ENCODE measurements at regions not wholly inside any gene's neighbourhood (a gene's known extent, or its start where the extent isn't known, plus 50 kb on each side); places are given as distances from the start of the nearest gene placed in this dataset.

DNA sequence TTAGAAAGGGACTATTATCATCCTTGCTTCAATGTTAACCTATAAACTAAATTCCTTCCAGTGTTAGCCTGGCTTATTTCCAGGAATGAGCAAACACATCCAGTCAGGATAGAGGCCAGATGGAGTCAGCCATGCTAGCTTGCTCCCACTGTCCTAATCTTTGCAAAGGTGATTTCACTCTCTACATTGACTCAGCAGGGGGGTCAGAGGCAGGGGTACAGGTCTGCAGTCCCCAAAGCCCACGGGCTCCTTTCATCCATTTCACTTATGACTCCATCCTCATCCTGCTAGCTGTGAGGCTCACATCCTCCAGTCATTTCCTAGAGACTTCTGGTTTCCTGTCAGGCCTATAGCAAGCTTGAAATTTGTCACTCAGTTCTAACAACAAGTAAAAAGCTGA lies 63.4 kb upstream of the CEACAM8 start (continued):
- TF ChIP-seq, protein P1, sequence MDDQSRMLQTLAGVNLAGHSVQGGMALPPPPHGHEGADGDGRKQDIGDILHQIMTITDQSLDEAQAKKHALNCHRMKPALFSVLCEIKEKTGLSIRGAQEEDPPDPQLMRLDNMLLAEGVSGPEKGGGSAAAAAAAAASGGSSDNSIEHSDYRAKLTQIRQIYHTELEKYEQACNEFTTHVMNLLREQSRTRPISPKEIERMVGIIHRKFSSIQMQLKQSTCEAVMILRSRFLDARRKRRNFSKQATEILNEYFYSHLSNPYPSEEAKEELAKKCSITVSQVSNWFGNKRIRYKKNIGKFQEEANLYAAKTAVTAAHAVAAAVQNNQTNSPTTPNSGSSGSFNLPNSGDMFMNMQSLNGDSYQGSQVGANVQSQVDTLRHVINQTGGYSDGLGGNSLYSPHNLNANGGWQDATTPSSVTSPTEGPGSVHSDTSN (IDR thresholded peaks at IDR 0.05) = no peak

DNA sequence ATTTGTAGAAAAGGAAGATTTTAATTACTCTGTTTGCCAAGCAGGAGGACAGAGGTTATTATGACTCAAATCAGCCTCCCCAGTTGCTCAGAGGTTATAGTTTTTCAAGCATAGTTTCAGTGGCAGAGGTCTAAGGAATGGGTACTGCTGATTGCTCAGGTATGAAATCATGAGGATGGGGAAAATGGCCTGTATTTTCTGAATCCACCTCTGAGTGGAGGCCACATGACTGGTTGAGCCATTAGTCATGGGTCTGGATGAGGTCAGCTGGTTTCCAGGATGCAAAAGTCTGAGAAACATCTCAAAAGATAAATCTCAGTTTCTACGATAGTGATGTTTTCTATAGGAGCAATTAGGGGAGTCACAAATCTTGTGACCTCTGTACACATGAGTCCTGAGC lies 62.8 kb upstream of the CEACAM8 start:
- no peaks in the 10 kb centered on the region for H3K36me3 ChIP-seq (replicated peaks in 1 of 2; ENCODE audit: control insufficient read depth in 1 of 2, insufficient read depth in 2 of 2, low read length in 1 of 2)
- H4K20me1 ChIP-seq (ENCODE audit: insufficient read depth) = no peaks in the 10 kb centered on the region
- no peak overlapping the region for H3K4me3 ChIP-seq (ENCODE audit: low read depth in 2 of 2, low read length in 1 of 2)
- peaks cover 9% of the 10 kb centered on the region; the same call in 1 of the 2 replicates for H3K27me3 ChIP-seq (ENCODE audit: insufficient read depth)
- no peaks in the 10 kb centered on the region for H3K4me1 ChIP-seq (ENCODE audit: control insufficient read depth in 1 of 2, insufficient read depth in 2 of 2, low read depth in 1 of 2, low read length in 1 of 2)
- no peak overlapping the region for H3K4me2 ChIP-seq
- 43% methylated on average over 1 of the region's 1 CpG for WGBS (ENCODE audit: low lambda C conversion rate)
- no peak overlapping the region for H3K9ac ChIP-seq
- H3K27ac ChIP-seq (ENCODE audit: low read depth in 2 of 2, low read length in 1 of 2) = no peak overlapping the region
- CTCF ChIA-PET = no interaction called here
- no peaks in the 10 kb centered on the region for H3K9me3 ChIP-seq
- no peaks in the 10 kb centered on the region for H3K9me2 ChIP-seq
- no peaks in the 10 kb centered on the region for H3F3A ChIP-seq (replicated peaks; ENCODE audit: insufficient read depth)
- H3K79me2 ChIP-seq (ENCODE audit: insufficient read depth) = no peaks in the 10 kb centered on the region
- POLR2A ChIA-PET = no interaction called here
- no peak for DNase-seq
- TF ChIP-seq RCOR1 (IDR thresholded peaks at IDR 0.05; ENCODE audit: low read length) (no peak), MXI1 (IDR thresholded peaks at IDR 0.05; ENCODE audit: low read depth, low read length) (no peak), JUND (IDR thresholded peaks at IDR 0.05) (no peak), EZH2phosphoT487 (IDR thresholded peaks at IDR 0.05; ENCODE audit: borderline replicate concordance, low read depth) (no peak)
- TF ChIP-seq, protein P2, sequence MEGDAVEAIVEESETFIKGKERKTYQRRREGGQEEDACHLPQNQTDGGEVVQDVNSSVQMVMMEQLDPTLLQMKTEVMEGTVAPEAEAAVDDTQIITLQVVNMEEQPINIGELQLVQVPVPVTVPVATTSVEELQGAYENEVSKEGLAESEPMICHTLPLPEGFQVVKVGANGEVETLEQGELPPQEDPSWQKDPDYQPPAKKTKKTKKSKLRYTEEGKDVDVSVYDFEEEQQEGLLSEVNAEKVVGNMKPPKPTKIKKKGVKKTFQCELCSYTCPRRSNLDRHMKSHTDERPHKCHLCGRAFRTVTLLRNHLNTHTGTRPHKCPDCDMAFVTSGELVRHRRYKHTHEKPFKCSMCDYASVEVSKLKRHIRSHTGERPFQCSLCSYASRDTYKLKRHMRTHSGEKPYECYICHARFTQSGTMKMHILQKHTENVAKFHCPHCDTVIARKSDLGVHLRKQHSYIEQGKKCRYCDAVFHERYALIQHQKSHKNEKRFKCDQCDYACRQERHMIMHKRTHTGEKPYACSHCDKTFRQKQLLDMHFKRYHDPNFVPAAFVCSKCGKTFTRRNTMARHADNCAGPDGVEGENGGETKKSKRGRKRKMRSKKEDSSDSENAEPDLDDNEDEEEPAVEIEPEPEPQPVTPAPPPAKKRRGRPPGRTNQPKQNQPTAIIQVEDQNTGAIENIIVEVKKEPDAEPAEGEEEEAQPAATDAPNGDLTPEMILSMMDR (IDR thresholded peaks at IDR 0.05) = no peak
- TF ChIP-seq, protein P3, sequence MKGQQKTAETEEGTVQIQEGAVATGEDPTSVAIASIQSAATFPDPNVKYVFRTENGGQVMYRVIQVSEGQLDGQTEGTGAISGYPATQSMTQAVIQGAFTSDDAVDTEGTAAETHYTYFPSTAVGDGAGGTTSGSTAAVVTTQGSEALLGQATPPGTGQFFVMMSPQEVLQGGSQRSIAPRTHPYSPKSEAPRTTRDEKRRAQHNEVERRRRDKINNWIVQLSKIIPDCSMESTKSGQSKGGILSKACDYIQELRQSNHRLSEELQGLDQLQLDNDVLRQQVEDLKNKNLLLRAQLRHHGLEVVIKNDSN (IDR thresholded peaks at IDR 0.05; ENCODE audit: borderline replicate concordance, low read depth) = peak; percentile 45; the same call in 1 of the 2 replicates
- TF ChIP-seq, protein P4, sequence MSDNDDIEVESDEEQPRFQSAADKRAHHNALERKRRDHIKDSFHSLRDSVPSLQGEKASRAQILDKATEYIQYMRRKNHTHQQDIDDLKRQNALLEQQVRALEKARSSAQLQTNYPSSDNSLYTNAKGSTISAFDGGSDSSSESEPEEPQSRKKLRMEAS (IDR thresholded peaks at IDR 0.05; ENCODE audit: low read depth) = no peak
- no peak overlapping the region for H2AFZ ChIP-seq (ENCODE audit: low read depth)

DNA sequence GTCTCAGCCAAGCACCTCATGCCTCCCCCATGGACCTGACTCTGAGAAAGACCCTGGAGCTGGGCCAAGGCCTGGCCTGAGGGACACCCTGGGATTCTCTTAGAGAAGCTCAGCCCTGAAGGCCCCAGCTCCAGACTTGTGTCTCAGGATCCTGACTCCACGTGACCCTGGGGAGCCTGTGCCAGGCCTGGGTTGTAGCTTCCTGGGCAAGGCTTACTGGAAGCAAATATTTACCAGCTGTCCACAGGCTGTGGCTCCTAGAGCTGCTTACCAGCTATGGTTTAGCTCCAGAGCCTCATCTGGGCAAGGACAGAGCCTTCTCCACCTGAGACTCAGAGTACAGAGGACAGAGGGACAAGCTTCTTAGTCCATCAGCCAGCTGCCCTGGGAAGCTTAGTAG lies 61.0 kb upstream of the CEACAM8 start:
- 0% methylated on average over 1 of the region's 1 CpG for WGBS (ENCODE audit: low lambda C conversion rate)
- CTCF ChIA-PET = no interaction called here
- no peak for TF ChIP-seq FOXM1 (IDR thresholded peaks at IDR 0.05; ENCODE audit: low read depth)
- TF ChIP-seq FOXJ3 (CRISPR knock-in tag; IDR thresholded peaks at IDR 0.05) = no peak
- TF ChIP-seq POLR2AphosphoS5 (IDR thresholded peaks at IDR 0.05; ENCODE audit: low read depth, low read length) = no peak
- TF ChIP-seq, protein P3 (IDR thresholded peaks at IDR 0.05; ENCODE audit: borderline replicate concordance, low read depth) = no peak
- TF ChIP-seq, protein P5, sequence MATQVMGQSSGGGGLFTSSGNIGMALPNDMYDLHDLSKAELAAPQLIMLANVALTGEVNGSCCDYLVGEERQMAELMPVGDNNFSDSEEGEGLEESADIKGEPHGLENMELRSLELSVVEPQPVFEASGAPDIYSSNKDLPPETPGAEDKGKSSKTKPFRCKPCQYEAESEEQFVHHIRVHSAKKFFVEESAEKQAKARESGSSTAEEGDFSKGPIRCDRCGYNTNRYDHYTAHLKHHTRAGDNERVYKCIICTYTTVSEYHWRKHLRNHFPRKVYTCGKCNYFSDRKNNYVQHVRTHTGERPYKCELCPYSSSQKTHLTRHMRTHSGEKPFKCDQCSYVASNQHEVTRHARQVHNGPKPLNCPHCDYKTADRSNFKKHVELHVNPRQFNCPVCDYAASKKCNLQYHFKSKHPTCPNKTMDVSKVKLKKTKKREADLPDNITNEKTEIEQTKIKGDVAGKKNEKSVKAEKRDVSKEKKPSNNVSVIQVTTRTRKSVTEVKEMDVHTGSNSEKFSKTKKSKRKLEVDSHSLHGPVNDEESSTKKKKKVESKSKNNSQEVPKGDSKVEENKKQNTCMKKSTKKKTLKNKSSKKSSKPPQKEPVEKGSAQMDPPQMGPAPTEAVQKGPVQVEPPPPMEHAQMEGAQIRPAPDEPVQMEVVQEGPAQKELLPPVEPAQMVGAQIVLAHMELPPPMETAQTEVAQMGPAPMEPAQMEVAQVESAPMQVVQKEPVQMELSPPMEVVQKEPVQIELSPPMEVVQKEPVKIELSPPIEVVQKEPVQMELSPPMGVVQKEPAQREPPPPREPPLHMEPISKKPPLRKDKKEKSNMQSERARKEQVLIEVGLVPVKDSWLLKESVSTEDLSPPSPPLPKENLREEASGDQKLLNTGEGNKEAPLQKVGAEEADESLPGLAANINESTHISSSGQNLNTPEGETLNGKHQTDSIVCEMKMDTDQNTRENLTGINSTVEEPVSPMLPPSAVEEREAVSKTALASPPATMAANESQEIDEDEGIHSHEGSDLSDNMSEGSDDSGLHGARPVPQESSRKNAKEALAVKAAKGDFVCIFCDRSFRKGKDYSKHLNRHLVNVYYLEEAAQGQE (IDR thresholded peaks at IDR 0.05; ENCODE audit: low read depth, low read length) = no peak
- TF ChIP-seq EP300 (IDR thresholded peaks at IDR 0.05; ENCODE audit: borderline replicate concordance in 1 of 2, low read depth in 1 of 2, low read length in 1 of 2) = no peak
- no peak for TF ChIP-seq CHD2 (IDR thresholded peaks at IDR 0.05; ENCODE audit: low read length, partially characterized antibody)
- TF ChIP-seq, protein P1 (IDR thresholded peaks at IDR 0.05) = no peak
- TF ChIP-seq NFIC (IDR thresholded peaks at IDR 0.05; ENCODE audit: borderline replicate concordance) = no peak
- TF ChIP-seq FOSL2 (IDR thresholded peaks at IDR 0.05; ENCODE audit: borderline replicate concordance, low read depth) = no peak

More for the DNA sequence above, 61.0 kb upstream of the CEACAM8 start:
- no peak for DNase-seq
- Histone ChIP-seq H3K4me3 (ENCODE audit: low read depth in 2 of 2, low read length in 1 of 2) (no peak overlapping the region), H4K20me1 (ENCODE audit: insufficient read depth) (no peaks in the 10 kb centered on the region), H3K4me2 (no peak overlapping the region), H3K9me3 (no peaks in the 10 kb centered on the region), H3K9ac (no peak overlapping the region), H3K27ac (ENCODE audit: low read depth in 2 of 2, low read length in 1 of 2) (no peak overlapping the region), H3K79me2 (ENCODE audit: insufficient read depth) (no peaks in the 10 kb centered on the region), H3K27me3 (ENCODE audit: insufficient read depth) (peaks cover 3% of the 10 kb centered on the region; the same call in 1 of the 2 replicates), H2AFZ (ENCODE audit: low read depth) (no peak overlapping the region), H3K4me1 (ENCODE audit: control insufficient read depth in 1 of 2, insufficient read depth in 2 of 2, low read depth in 1 of 2, low read length in 1 of 2) (no peaks in the 10 kb centered on the region), H3K9me2 (no peaks in the 10 kb centered on the region), H3F3A (replicated peaks; ENCODE audit: insufficient read depth) (no peaks in the 10 kb centered on the region), H3K36me3 (replicated peaks in 1 of 2; ENCODE audit: control insufficient read depth in 1 of 2, insufficient read depth in 2 of 2, low read length in 1 of 2) (no peaks in the 10 kb centered on the region)
- POLR2A ChIA-PET = no interaction called here
